CD14-positive monocyte (primary cell): ENCODE measurements at regions not wholly inside any gene's neighbourhood (a gene's known extent, or its start where the extent isn't known, plus 50 kb on each side); places are given as distances from the start of the nearest gene placed in this dataset.

Source experiments
- DNase-seq, 3 donors: peaks; one replicate each; pipeline ENCODE4 v3.0.0-alpha.2; 2011 to 2022
- H2AFZ ChIP-seq: 2 replicates; pipeline ENCODE4 v1.6.0; 2012; ENCODE audit warnings: mild to moderate bottlenecking, low read depth, low read length, inconsistent platforms; ENCODE audit not compliant: insufficient read depth, poor library complexity, severe bottlenecking
- H3K27ac ChIP-seq, 2 donors: 1 replicate in 1 of 2; 2 replicates in 1 of 2; pipeline ENCODE4 v1.5.1; 2012 to 2013; ENCODE audit warnings: low read length in 2 of 2, control low read depth in 1 of 2, inconsistent platforms in 1 of 2, low read depth in 1 of 2, mild to moderate bottlenecking in 1 of 2
- H3K27me3 ChIP-seq, 2 donors: one replicate each; pipeline versions ENCODE4 v1.6.0 to v1.6.1; 2011 to 2013; ENCODE audit warnings: low read length in 2 of 2; ENCODE audit not compliant: control insufficient read depth in 2 of 2, insufficient read depth in 2 of 2
- H3K36me3 ChIP-seq, 2 donors: replicated peaks in 1 of 2; 1 replicate in 1 of 2; 2 replicates in 1 of 2; pipeline versions ENCODE4 v1.5.1 to v1.6.1; 2012 to 2013; ENCODE audit warnings: low read length in 2 of 2, control low read depth in 1 of 2, inconsistent platforms in 1 of 2, mild to moderate bottlenecking in 1 of 2; ENCODE audit not compliant: insufficient read depth in 2 of 2, control insufficient read depth in 1 of 2
- H3K4me1 ChIP-seq, 2 donors: 1 replicate in 1 of 2; 2 replicates in 1 of 2; pipeline versions ENCODE4 v1.5.1 to v1.6.1; 2012 to 2013; ENCODE audit warnings: low read length in 2 of 2, control low read depth in 1 of 2, inconsistent platforms in 1 of 2, mild to moderate bottlenecking in 1 of 2, moderate library complexity in 1 of 2; ENCODE audit not compliant: insufficient read depth in 2 of 2, control insufficient read depth in 1 of 2
- H3K4me2 ChIP-seq: replicated peaks from 2 replicates; pipeline ENCODE3; 2012; ENCODE audit warnings: low read length, moderate library complexity, mild to moderate bottlenecking; ENCODE audit not compliant: poor library complexity, severe bottlenecking; ENCODE audit errors: extremely low read depth
- H3K4me3 ChIP-seq, 3 experiments: fragments of 200-600 bp in 1 of 3; sonication (generic) in 1 of 3; replicated peaks in 1 of 3; 1 replicate in 2 of 3; 2 replicates in 1 of 3; pipeline ENCODE4 v1.5.1; 2011 to 2013; ENCODE audit warnings: low read length in 3 of 3, mild to moderate bottlenecking in 3 of 3, control low read depth in 2 of 3, low read depth in 2 of 3, inconsistent platforms in 1 of 3, moderate library complexity in 1 of 3
- H3K79me2 ChIP-seq: 2 replicates; pipeline ENCODE4 v1.6.0; 2012; ENCODE audit warnings: mild to moderate bottlenecking, control low read depth, inconsistent platforms, low read length, moderate library complexity; ENCODE audit not compliant: insufficient read depth
- H3K9ac ChIP-seq: 2 replicates; pipeline ENCODE4 v1.6.0; 2017; ENCODE audit warnings: low read length, mild to moderate bottlenecking; ENCODE audit not compliant: insufficient read depth, poor library complexity, severe bottlenecking
- H3K9me3 ChIP-seq, 2 donors: replicated peaks in 1 of 2; 1 replicate in 1 of 2; 2 replicates in 1 of 2; pipeline versions ENCODE4 v1.5.1 to v1.6.1; 2012 to 2013; ENCODE audit warnings: low read length in 2 of 2, control low read depth in 1 of 2; ENCODE audit not compliant: control insufficient read depth in 1 of 2, insufficient read depth in 1 of 2
- H4K20me1 ChIP-seq: 2 replicates; pipeline ENCODE4 v1.6.0; 2012; ENCODE audit warnings: mild to moderate bottlenecking, low read length, control low read depth, moderate library complexity; ENCODE audit not compliant: insufficient read depth
- H3K27ac Mint-ChIP-seq, 7 donors: one replicate each; pipeline ENCODE4 v1.8.0; 2020; ENCODE audit warnings: mild to moderate bottlenecking in 7 of 7, mixed read lengths in 7 of 7, moderate library complexity in 6 of 7, inconsistent platforms in 2 of 7
- H3K27me3 Mint-ChIP-seq, 3 donors: one replicate each; pipeline ENCODE4 v1.8.0; 2021 to 2022; ENCODE audit warnings: low read depth in 3 of 3, mild to moderate bottlenecking in 3 of 3, mixed read lengths in 3 of 3, moderate library complexity in 3 of 3, inconsistent platforms in 1 of 3
- H3K36me3 Mint-ChIP-seq, 2 donors: one replicate each; pipeline ENCODE4 v1.8.0; 2020; ENCODE audit warnings: mixed read lengths in 2 of 2, inconsistent platforms in 1 of 2, mild to moderate bottlenecking in 1 of 2
- H3K4me1 Mint-ChIP-seq: one replicate; pipeline ENCODE4 v1.8.0; 2020; ENCODE audit warnings: mild to moderate bottlenecking, mixed read lengths
- H3K4me3 Mint-ChIP-seq, 2 donors: one replicate each; pipeline ENCODE4 v1.8.0; 2020; ENCODE audit warnings: mild to moderate bottlenecking in 2 of 2, mixed read lengths in 2 of 2, moderate library complexity in 1 of 2
- H3K9me3 Mint-ChIP-seq, 7 donors: one replicate each; pipeline ENCODE4 v1.8.0; 2020 to 2022; ENCODE audit warnings: mixed read lengths in 7 of 7, mild to moderate bottlenecking in 6 of 7, moderate library complexity in 6 of 7, inconsistent platforms in 2 of 7
- WGBS: methylation state at CpG from one replicate; pipeline ENCODE4 v1.1.5; 2013; ENCODE audit warnings: missing lambda C conversion rate; ENCODE audit not compliant: insufficient coverage; 5-methylcytosine and 5-hydroxymethylcytosine counted together
- intact Hi-C, 2 donors: fragments of 100-400 bp; cut with micrococcal nuclease; formaldehyde crosslinking; loops; one replicate each; pipeline versions ENCODE4 v1.15.0 to v1.15.1; 2023
- TF ChIP-seq, protein P1 (sequence below): fragments of 200-600 bp; IDR thresholded peaks from one replicate; pipeline ENCODE4 v1.8.0; 2022; ENCODE audit warnings: antibody characterized with exemption, mild to moderate bottlenecking

DNA sequence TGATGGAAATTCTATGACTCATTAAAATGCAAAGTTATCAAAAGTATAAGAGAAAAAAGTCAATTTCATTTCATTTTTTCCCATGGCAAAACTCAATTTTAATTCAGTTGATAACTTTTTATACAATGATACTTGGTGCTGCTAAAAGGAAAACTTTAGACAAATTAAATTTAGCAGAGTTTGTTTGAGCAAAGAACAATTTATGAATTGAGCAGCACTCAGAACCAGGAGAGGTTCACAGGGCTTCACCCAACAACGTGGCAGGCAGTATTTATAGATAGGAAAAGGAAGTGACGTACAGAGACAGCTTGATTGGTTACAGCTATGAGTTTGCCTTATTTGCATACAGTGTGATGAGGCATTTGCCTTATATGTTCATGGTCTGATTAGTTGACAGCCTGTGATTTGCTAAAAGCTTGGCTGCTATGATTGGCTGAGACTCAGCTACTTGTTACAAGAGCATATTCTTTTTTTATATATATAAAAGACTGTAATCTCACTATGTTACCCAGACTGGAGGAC is 157.2 kb upstream of the CELF2 start:
- DNase-seq = no peak
- peaks cover 0 to 2% (median 0%) of the 10 kb centered on the region in 3 donors for H3K27me3 Mint-ChIP-seq
- no peaks in the 10 kb centered on the region for H3K36me3 Mint-ChIP-seq
- H3K27ac ChIP-seq = no peak overlapping the region
- WGBS = 37% methylated on average over 2 of the region's 2 CpGs
- intact Hi-C loops = no loop called here
- TF ChIP-seq, protein P1, sequence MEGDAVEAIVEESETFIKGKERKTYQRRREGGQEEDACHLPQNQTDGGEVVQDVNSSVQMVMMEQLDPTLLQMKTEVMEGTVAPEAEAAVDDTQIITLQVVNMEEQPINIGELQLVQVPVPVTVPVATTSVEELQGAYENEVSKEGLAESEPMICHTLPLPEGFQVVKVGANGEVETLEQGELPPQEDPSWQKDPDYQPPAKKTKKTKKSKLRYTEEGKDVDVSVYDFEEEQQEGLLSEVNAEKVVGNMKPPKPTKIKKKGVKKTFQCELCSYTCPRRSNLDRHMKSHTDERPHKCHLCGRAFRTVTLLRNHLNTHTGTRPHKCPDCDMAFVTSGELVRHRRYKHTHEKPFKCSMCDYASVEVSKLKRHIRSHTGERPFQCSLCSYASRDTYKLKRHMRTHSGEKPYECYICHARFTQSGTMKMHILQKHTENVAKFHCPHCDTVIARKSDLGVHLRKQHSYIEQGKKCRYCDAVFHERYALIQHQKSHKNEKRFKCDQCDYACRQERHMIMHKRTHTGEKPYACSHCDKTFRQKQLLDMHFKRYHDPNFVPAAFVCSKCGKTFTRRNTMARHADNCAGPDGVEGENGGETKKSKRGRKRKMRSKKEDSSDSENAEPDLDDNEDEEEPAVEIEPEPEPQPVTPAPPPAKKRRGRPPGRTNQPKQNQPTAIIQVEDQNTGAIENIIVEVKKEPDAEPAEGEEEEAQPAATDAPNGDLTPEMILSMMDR = no peak
- no peak overlapping the region for H3K4me2 ChIP-seq
- no peaks in the 10 kb centered on the region for H4K20me1 ChIP-seq
- peaks cover 0 to 5% of the 10 kb centered on the region in 2 donors for H3K9me3 ChIP-seq
- H3K36me3 ChIP-seq = no peaks in the 10 kb centered on the region
- H3K9me3 Mint-ChIP-seq = peaks cover 0 to 5% (median 4%) of the 10 kb centered on the region in 7 donors
- H3K27me3 ChIP-seq = no peaks in the 10 kb centered on the region
- no peak overlapping the region for H3K9ac ChIP-seq
- H3K27ac Mint-ChIP-seq = no peak overlapping the region
- H3K4me1 ChIP-seq = no peaks in the 10 kb centered on the region
- no peak overlapping the region for H3K4me3 Mint-ChIP-seq
- no peaks in the 10 kb centered on the region for H3K79me2 ChIP-seq
- H2AFZ ChIP-seq = no peak overlapping the region
- H3K4me1 Mint-ChIP-seq = no peaks in the 10 kb centered on the region
- no peak overlapping the region for H3K4me3 ChIP-seq

DNA sequence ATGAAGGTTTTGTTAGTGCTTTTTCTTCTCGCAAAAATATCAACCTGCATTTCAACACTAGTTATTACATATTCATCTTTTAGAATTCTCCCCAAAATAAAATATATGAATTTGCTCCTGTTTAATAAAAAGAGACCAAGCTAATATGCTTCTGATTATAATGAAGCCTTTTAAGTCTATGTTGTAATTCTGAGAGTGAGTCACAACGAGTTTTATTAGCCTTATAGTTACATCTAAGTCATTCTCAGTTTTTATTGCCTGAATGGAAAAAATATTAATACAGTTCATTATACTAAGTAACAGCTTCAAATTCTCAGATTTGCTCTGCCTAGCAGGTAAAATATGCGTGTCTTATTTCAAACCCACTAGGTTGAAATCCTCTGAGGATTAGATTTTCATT is 152.4 kb upstream of the CELF2 start:
- Histone ChIP-seq H3K9me3 (peaks cover 0 to 5% of the 10 kb centered on the region in 2 donors), H3K36me3 (no peaks in the 10 kb centered on the region), H3K4me1 (no peaks in the 10 kb centered on the region), H3K27me3 (no peaks in the 10 kb centered on the region), H4K20me1 (no peaks in the 10 kb centered on the region), H3K4me2 (no peak overlapping the region), H3K9ac (no peak overlapping the region), H3K79me2 (no peaks in the 10 kb centered on the region), H2AFZ (no peak overlapping the region), H3K27ac (no peak overlapping the region), H3K4me3 (no peak overlapping the region)
- DNase-seq = no peak
- H3K36me3 Mint-ChIP-seq = no peaks in the 10 kb centered on the region
- H3K27me3 Mint-ChIP-seq = peaks cover 0 to 2% (median 0%) of the 10 kb centered on the region in 3 donors
- H3K9me3 Mint-ChIP-seq = peaks cover 0 to 7% (median 3%) of the 10 kb centered on the region in 7 donors
- no peak overlapping the region for H3K27ac Mint-ChIP-seq
- intact Hi-C loops = no loop called here
- no peak overlapping the region for H3K4me3 Mint-ChIP-seq
- WGBS = no CpG with 5 or more reads among the region's 3 CpGs
- H3K4me1 Mint-ChIP-seq = no peaks in the 10 kb centered on the region
- TF ChIP-seq, protein P1 = no peak
